ENCODE measurements at regions not wholly inside any gene's neighbourhood (a gene's known extent, or its start where the extent isn't known, plus 50 kb on each side); places are given as distances from the start of the nearest gene placed in this dataset.
A peak's percentile ranks its signal among the peaks of the same experiment; 100 is the strongest.

GRCh38 chr2:121088251-121089165 is 196.5 kb downstream of the TFCP2L1 start:
- TF ChIP-seq, protein P1, sequence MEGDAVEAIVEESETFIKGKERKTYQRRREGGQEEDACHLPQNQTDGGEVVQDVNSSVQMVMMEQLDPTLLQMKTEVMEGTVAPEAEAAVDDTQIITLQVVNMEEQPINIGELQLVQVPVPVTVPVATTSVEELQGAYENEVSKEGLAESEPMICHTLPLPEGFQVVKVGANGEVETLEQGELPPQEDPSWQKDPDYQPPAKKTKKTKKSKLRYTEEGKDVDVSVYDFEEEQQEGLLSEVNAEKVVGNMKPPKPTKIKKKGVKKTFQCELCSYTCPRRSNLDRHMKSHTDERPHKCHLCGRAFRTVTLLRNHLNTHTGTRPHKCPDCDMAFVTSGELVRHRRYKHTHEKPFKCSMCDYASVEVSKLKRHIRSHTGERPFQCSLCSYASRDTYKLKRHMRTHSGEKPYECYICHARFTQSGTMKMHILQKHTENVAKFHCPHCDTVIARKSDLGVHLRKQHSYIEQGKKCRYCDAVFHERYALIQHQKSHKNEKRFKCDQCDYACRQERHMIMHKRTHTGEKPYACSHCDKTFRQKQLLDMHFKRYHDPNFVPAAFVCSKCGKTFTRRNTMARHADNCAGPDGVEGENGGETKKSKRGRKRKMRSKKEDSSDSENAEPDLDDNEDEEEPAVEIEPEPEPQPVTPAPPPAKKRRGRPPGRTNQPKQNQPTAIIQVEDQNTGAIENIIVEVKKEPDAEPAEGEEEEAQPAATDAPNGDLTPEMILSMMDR (IDR thresholded peaks at IDR 0.05): no peak
- H3K9me3 Mint-ChIP-seq: peaks cover 5% of the 10 kb centered on the region
- H3K27me3 Mint-ChIP-seq (ENCODE audit: low read depth, poor library complexity): peaks cover 45% of the 10 kb centered on the region
- H3K36me3 Mint-ChIP-seq (ENCODE audit: low read depth): no peaks in the 10 kb centered on the region
- H3K4me1 Mint-ChIP-seq: peaks cover 18% of the 10 kb centered on the region
- no peak for DNase-seq
- H3K4me3 Mint-ChIP-seq: no peak overlapping the region
- no peak overlapping the region for H3K27ac Mint-ChIP-seq

DNA sequence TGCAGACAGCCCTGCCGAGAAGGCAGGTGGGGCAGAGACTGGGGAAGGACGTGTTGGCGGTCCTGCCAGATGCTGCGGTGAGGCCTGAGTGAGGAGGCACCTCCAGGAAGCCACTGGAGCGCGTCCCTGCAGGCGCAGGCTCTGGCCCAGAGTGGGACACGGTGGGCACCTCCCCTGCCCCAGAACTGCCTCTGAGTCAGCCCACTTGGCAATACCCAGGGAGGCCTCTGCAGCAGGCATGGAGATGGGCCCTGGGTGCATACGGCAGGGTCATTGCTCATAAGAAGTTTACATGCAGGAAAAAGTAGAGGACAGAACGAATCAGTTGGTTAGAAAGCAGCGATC is 195.9 kb downstream of the TFCP2L1 start:
- Mint-ChIP-seq H3K4me1 (peaks cover 15% of the 10 kb centered on the region), H3K36me3 (ENCODE audit: low read depth) (no peaks in the 10 kb centered on the region), H3K9me3 (peaks cover 5% of the 10 kb centered on the region), H3K4me3 (no peak overlapping the region), H3K27ac (peak overlapping the region; percentile 89), H3K27me3 (ENCODE audit: low read depth, poor library complexity) (peaks cover 46% of the 10 kb centered on the region)
- no peak for DNase-seq
- TF ChIP-seq, protein P1 (IDR thresholded peaks at IDR 0.05): no peak

- no peak overlapping the region for H3K27ac Mint-ChIP-seq
- TF ChIP-seq, protein P1 (IDR thresholded peaks at IDR 0.05): no peak
- peaks cover 44% of the 10 kb centered on the region for H3K27me3 Mint-ChIP-seq (ENCODE audit: low read depth, poor library complexity)
- H3K9me3 Mint-ChIP-seq: peaks cover 5% of the 10 kb centered on the region
- H3K4me3 Mint-ChIP-seq: no peak overlapping the region
- DNase-seq: no peak
- peaks cover 6% of the 10 kb centered on the region for H3K4me1 Mint-ChIP-seq
- H3K36me3 Mint-ChIP-seq (ENCODE audit: low read depth): no peaks in the 10 kb centered on the region
These were observed 194.8 kb downstream of the TFCP2L1 start for GRCh38 chr2:121090088-121090715.

- H3K27me3 Mint-ChIP-seq (ENCODE audit: low read depth, poor library complexity): peaks cover 47% of the 10 kb centered on the region
- no peak for DNase-seq
- peaks cover 6% of the 10 kb centered on the region for H3K4me1 Mint-ChIP-seq
- peaks cover 5% of the 10 kb centered on the region for H3K9me3 Mint-ChIP-seq
- no peaks in the 10 kb centered on the region for H3K36me3 Mint-ChIP-seq (ENCODE audit: low read depth)
- TF ChIP-seq, protein P1 (IDR thresholded peaks at IDR 0.05): no peak
- no peak overlapping the region for H3K4me3 Mint-ChIP-seq
- no peak overlapping the region for H3K27ac Mint-ChIP-seq
These were observed 192.9 kb downstream of the TFCP2L1 start for GRCh38 chr2:121092095-121092494.

DNA sequence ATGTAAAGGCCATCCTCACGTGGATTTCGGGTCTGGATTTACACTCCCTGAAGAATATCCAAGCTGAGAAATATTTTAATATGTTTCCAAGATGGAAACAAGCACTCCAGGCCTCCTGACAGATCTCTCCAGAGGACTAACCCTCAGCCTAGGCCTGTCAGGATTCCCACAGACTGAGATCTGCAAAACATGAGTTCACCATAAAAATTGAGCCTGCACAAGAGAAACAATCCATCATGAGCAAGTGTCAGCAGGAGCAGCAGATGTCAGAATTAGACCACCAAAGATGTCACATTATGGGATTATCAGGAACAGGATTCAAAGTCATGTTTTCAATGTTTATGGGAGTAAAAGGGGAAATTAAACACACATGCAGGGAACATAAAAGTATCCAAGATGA is 191.3 kb downstream of the TFCP2L1 start:
- no peak for DNase-seq
- H3K4me1 Mint-ChIP-seq: peaks cover 6% of the 10 kb centered on the region

More for the DNA sequence above, 191.3 kb downstream of the TFCP2L1 start:
- Mint-ChIP-seq H3K27ac (no peak overlapping the region), H3K9me3 (peaks cover 5% of the 10 kb centered on the region), H3K36me3 (ENCODE audit: low read depth) (no peaks in the 10 kb centered on the region), H3K4me3 (no peak overlapping the region), H3K27me3 (ENCODE audit: low read depth, poor library complexity) (peaks cover 62% of the 10 kb centered on the region)
- TF ChIP-seq, protein P1 (IDR thresholded peaks at IDR 0.05): no peak
